HG03097 (cell line): ENCODE measurements at regions not wholly inside any gene's neighbourhood (a gene's known extent, or its start where the extent isn't known, plus 50 kb on each side); places are given as distances from the start of the nearest gene placed in this dataset.

Experiments
- ATAC-seq: cut with Tn5 transposase; IDR thresholded peaks from one replicate; pipeline ENCODE4 v1.9.1; 2021; ENCODE audit not compliant: unreplicated experiment, low FRiP score

DNA sequence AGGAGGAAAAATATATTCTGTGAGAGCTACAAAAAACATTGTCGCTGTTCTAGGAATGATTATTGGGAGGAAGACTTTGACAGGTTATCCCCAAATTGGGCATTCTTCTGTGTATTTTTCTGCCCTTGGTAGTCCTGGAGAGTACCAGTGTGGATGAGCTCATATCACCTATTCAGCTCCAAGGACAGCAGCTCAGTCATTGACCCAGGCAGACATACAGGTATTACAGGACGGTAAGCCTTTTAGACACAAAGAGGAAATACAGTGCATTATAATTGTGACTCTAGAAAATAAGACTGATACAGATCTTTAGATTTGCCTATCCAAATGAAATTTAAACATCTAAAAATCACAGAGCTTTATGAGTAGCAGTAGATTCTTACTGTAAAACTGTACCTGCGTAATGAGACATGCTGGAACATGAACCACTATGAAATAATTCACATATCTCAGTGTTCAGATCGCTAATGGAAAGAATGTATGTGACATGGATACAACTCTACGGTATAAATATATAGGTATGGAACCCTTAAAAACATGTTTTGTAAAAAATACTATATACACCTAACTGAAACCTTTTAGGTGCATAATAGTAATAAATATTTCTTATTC lies 56.0 kb downstream of the PLK2 start:
- no peak for ATAC-seq

DNA sequence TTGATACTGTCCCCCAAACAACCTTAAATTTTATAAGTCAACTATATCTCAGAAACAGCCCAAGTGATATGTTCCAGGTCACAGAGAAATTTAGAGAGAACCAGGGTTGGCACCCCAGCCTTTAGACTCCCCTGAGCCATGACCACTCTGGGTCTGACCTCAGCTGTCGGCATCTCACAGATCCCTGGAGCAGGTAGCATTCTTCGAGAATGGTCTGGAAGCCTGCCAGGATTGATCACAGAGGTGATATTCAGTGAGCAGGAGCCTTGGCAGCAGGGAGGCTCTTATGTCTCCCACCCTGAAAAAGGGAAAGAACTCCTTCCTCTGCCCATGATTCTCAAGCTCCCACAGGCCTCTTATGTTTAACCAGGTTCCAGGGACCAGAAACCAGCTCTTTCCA lies 58.2 kb downstream of the PLK2 start:
- ATAC-seq = no peak

DNA sequence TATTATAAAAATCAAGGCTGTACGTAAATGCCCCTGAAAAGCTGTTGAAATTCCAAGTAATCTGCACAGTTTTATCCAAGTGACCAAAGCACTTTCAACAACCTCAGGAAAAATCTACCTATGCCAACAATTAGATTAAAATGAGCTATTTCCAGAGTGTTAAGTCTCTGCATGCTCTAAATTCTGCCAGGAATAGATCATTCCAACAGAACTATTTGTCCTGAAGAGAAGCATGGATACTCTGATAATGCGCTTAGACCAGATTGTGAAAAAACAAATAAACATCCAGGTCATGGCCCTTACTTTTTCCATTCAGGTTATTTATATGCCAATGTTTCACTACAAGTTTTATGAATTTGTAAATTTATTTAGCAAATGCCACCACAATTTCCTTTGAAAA lies 59.1 kb downstream of the PLK2 start:
- no peak for ATAC-seq

DNA sequence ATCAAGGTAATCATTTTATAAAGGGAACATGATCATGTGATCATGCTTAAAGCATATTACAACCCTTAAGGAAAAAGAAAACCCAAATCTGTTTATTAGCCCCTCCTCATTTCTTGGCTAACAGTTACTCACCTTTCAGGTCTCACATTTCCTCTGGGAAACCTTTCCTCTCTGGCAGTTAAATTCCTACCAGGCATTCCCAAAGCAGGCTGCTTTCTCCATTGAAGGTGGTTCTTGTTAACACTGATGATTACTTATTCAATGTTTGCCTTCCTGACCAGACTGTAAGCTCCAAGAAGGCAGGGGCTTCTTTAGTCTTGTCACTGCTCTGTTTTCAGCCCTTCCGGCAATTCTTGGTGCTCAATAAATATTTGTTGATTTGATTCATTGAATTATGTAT lies 59.9 kb downstream of the PLK2 start:
- no peak for ATAC-seq

DNA sequence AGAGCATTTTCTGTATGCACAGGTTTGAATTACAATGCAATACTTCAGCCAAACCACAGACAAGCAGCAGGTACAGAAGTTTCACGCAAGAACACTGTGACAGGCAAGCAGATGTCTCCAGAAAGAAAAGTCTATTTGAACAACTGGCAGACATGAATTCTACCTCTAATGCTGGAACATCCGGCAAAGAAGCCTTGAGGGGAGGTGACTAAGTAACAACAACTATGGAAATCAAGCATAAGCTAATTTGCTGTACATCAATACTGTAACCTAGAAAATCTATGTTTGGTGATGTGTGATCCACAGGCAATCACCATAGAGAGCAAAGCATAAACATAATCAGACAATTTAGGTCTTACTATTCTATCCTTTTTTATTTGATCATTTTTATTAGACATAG lies 65.5 kb downstream of the PLK2 start:
- ATAC-seq = no peak

DNA sequence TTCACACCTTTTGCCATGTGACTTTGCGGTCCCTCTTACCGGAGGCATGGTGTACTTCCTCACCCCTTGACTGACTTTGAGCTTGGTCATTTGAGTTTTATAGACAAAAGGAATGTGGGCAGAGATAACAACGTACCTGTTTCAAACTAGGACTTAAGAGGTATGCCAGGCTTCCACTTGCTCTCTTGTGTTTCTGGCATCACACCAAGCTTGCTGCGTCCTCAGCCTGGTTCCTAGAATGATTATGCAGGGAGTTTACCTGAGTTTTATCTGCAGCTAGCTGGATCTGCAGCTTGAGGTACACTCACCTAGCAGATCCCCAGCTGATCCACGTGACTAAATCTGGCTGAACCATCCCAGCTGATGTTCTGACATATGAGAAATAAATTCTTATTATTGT lies 66.2 kb downstream of the PLK2 start:
- no peak for ATAC-seq

DNA sequence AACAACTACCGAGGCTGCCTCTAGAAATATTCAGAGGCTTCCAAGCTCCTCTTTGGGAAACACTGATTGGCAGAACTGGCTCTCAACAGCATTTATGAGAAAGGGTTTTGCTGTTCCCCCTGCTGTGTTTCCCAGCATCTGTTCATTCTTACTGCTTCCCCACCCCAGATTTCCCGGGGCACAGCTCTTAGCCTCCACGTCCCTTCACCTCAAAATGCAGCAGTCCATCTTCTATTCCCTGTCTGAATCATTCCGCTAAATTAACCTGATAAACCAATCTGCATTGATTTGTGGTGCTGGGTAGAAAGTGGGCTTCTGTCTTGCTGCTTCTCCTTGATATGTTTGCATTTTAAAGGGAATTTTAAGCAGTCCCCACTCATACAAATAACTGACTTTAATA lies 67.4 kb downstream of the PLK2 start:
- no peak for ATAC-seq

DNA sequence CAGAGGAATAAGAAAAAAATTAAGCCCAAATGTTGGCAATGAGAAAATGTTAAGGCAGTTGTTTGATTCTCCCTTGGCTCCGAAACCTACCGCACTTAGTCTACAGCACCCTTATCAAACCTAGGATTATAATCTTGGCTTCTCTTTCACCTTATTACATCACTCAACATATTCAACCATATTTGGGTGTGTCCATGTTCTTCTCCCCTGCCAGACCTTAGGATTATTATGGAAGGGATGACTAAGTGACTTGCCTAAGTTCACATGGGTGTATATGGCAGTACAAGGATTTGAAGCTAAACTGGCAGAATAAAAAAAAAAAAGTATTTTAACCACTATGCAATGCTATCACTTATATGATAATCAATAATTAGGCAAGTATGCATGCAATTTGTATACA lies 76.4 kb downstream of the PLK2 start:
- no peak for ATAC-seq

DNA sequence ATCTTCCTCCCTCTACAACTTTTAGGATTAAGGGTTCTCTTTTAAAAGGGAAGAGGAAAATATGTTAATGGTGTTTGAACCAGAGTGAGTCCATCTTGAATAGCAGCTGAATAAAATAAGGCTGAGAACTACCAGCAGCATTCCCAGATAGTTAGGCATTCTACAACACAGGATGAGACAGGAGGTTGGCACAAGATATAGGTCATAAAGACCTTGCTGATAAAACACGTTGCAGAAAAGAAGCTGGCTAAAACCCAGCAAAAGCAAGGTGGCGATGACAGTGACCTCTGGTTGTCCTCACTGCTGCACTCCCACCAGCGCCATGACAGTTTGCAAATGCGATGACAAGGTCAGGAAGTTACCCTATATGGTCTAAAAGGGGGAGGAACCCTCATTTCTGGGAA lies 77.8 kb downstream of the PLK2 start:
- ATAC-seq = no peak

DNA sequence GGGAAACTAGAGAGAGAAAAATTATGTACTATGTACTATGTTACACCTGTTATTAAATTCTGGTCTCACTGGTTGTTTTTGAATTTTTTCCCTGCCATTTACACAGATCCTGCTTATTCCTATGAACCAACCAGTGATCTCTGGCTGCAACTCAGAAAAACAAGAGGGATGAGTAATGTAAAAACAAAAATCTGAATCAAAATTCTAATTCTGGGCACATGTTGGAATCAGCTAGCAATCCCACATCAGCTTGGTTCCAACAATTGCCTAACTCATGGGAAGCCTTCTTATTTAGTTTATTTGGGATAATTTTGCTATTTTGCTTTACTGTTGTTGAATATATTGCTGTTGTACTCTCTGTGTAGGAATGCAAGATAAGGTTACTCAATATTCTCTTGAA lies 78.3 kb downstream of the PLK2 start:
- ATAC-seq = no peak

DNA sequence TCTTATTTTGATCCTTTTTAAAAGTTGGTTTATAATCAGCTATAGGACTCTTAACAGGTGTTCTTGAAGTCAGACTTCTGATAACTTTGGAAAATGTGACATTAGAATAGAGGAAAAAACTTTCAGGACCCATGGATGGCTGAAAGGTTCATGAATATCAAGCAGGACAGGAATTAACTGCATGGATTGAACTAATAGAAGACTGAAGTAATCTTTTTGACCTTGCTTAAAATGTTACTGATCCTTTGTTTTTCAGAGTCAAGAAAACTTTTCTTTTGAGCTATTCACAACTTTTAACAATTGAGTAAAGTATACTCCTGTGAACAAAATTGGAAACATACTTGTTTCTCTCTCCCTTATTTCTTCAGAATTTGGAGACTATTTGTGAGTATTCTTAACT lies 79.2 kb downstream of the PLK2 start:
- no peak for ATAC-seq

DNA sequence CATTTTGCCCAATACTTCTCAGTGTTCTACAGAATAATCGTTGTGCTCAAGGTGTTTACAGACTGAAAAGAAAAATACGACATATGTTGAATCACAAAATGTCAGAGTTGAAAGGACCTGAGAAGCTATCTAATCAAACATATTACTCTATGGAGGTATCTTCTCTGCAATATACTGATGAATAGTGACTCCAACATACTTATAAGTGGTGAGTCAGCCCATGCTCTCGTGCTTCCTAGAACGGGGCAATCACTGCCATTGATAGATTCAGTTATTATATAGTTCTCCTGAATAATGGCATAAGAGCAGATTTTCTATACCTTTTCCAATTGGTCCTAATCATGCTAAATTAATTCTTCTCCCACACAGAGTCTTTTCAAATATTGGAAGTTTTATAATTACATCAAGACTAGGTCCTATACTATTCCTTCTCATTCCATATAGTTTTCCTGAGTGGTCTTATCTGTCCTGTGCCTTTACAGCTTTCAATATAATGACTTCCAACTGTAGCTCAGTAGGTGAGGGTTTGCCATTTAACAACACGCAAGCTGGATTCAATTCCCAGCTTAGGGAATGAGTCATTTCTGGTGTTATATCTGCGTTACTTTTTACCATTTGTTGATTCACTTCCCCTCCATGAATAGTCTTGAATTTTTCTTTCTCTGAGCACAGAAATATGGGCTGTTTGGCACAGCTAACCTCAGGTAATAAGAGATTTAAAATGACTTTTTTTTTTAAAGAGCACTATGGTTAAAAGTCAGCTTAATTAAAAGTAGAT lies 81.1 kb downstream of the PLK2 start:
- ATAC-seq = no peak

DNA sequence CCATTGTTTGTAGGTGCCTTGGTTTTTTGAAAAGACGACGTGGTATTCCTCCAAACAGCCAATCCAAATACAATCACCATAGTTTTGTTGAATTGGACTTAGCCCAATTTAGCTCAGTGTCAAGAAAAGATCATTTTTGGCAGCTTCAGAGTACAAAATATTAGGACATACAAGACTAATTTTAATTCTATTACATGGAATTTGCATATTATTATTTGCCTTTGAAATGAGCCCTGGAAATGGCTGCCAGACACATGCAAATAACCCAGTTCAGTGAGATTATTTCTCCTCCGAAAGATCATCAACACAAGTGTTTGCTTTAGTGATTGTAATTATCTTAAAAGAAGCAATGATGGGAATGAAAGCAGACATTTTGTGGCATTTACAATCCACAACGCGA lies 89.3 kb downstream of the PLK2 start:
- ATAC-seq = no peak

DNA sequence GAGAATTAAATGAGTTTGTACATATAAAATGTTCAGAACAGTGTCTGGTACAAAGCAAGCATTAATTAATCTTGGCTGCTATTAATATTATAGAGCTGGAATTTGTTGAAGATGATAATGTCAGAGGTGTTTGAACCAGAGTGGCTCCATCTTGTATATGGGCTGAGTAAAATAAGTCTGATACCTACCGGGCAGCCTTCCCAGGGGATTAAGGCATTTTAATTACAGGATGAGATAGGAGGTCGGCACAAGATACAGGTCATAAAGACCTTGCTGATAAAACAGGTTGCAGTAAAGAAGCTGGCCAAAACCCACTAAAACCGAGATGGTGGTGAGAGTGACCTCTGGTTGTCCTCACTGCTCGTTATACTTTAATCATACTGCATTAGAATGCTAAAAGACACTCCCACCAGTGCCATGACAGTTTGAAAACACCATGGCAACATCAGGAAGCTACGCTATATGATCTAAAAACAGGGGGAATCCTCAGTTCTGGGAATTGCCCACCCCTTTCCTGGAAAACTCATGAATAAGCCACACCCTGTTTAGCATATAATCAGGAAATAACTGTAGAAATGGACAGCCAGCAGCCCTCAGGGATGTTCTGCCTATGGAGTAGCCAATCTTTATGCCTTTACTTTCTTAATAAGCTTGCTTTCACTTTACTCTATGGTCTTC lies 90.2 kb downstream of the PLK2 start:
- no peak for ATAC-seq

DNA sequence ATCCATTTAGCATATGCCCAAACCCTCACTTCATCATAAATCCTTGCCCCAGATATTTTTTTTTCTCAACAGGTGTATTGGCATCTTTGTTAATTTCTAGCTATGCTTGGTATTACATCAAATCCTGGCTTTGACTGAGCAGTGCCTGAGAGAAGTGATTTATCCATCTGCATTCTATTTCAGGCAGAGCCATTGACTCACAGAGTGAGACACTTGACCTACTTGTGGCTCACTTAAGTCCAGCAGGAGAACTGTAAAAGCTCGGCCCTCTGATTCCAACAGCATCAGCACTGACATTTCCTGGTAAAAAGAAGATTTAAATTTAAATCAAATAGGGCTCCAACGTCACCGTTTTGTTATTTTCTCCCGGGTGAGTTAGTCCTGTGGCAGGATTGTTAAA lies 93.4 kb downstream of the PLK2 start:
- no peak for ATAC-seq

DNA sequence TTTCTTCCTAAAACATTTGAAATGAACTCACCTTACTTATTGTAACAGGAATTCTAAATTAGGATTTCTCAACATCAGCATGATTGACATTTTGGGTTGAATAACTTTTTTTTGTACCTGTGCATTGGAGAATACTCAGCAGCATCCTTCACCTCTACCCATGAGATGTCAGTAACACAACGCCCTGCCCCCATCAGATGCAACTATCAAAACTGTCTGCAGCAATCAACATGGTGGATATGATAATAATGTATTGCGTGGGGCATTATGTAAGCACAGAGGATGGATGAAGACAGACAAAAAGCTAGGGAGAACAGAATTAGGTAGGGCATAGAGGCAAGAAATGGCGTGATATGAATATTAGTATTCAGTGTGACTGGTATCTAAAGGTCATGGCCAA lies 94.1 kb downstream of the PLK2 start:
- no peak for ATAC-seq

DNA sequence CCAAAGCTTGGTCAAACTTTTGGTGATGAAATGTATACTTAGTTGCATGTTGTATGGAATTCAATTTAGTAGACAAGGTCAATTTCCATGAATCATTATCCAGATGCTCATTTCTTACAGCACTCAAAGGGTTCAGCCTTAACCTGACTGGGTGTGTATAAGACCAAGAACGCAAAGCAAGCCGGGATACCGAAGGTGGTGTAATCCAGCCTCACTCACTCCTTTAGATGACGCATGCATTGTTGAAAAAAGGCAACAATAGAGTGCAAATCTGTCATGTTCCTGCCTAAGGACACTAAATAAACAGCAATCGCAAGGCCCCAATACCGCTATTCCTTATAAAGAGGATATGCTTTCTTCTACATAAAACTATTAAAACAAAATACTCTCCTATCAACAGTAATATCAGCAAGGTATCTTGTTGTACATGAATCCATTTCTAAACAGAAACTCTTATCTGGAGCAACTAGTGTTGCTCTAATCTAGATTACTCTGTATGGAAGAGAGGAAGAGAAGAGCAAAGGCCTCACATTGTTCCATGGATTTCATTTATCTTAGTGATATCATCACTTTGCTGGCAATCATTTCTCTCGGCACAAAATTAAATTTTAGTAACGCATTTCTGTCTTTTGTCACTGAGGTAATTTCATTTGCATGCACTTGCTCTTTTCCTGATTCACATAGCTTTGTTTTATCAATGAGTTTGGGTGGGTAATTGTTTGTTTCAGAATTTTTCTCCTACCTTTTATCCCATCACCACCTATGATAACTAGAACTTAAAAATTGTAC lies 96.2 kb downstream of the PLK2 start:
- ATAC-seq = no peak

DNA sequence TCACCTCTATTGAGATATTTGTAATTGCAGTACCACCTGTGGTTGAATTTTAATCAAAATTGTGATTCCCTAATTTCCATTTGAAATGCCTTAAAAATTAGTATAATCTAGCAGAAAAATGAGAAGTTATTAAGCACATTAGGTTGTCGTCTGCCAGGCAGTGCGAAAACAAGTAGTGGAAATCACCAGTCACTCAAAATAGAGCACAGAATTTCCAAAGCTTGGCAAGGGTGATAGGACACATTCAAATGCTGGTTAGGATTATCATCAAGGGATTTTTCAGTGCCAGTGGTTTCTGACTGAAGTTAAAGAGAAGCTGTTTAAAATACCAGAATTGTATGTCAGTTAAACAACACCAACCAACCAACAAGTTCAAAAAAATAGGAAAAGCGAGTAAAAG lies 97.8 kb downstream of the PLK2 start:
- ATAC-seq = no peak

DNA sequence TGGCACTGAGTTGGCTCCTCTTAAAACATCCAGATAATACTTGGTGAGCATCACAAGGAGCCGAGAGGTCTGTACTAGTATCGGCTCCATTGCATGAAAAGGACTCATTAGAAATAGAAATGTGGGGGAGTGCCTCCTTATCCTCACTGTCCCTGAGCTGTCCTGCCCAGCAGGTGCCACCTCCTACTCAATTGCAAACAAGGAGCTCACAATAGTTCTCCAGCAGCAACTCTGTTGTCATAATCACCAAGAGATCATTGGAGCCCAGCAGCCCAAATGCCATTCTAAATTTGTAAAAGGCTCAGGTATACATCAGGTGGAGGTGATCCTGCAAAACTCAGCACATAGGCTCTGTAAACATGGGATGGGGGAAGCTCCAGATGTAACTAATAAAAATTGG lies 99.1 kb downstream of the PLK2 start:
- no peak for ATAC-seq

DNA sequence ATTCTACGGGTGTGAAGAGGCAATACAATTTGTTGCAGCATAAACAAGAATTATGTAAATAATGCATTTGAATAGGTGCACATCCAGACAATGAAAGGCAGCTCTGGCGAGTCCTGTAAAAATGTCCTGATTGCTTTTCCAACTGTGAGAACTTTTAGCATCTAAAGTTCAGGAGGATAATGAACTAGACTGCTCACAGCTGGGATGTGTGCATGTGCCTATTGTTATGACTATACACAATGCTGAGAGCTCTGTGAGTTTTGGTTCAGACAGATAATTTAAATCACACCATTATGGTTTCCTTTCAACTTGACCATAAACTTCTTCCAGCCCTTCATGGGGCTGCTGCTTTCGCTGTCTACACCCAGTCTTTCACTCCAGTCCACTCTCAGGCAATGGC lies 99.9 kb downstream of the PLK2 start:
- ATAC-seq = no peak

DNA sequence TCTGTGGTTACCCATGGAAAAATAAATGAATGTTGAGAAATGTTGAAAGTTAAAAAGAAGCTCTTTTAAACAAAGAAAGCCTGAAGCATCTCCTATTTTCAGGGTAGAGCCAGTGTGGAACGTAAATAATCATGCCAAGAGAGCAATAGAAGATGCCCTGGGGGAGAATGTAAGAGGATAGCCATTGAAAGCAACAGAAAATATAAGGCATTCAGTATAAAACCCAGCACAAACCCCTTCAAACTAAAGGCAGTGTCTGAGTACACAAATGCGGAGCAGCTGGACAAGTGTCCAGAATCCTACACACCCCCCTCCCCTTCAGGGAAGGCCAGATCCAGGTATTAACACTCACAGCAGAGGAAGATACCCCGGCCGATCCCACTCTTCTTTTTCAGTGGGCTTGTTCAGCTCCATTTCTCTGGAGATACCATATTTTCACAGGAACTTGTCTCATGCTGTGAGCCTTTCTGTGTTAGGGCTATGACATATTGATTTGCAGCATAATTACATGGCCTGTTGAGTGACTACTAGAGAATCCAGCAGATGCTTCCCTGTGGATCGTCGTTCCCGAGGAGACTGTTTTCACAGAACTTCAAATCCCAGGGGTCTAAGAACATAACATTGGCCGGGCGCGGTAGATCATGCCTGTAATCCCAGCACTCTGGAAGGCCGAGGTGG lies 101.2 kb downstream of the PLK2 start:
- ATAC-seq = no peak
